GM10266 (cell line): ENCODE measurements at regions not wholly inside any gene's neighbourhood (a gene's known extent, or its start where the extent isn't known, plus 50 kb on each side); places are given as distances from the start of the nearest gene placed in this dataset.

Source experiments
- DNase-seq: peaks from one replicate; pipeline ENCODE4 v3.0.0; 2012; ENCODE audit errors: extremely low spot score
- CTCF ChIP-seq: IDR thresholded peaks from 2 replicates; pipeline ENCODE4 v1.5.1; 2012; ENCODE audit warnings: mild to moderate bottlenecking, low read depth; ENCODE audit not compliant: control insufficient read depth, insufficient read depth; ENCODE audit errors: missing control alignments

GRCh38 chr1:111032295-111032897 is 68.7 kb upstream of the LRIF1 start:
- peak; percentile 35 for DNase-seq
- peak; percentile 72 for TF ChIP-seq CTCF

GRCh38 chr1:111030590-111030989 is 66.9 kb upstream of the LRIF1 start:
- peak; percentile 58 for DNase-seq
- peak; percentile 92 for TF ChIP-seq CTCF

GRCh38 chr1:111025109-111025508 is 61.4 kb upstream of the LRIF1 start:
- TF ChIP-seq CTCF = no peak

GRCh38 chr1:111015222-111015621 is 51.5 kb upstream of the LRIF1 start:
- peak; percentile 14 for TF ChIP-seq CTCF
- no peak for DNase-seq

More at GRCh38 chr1:111025109-111025508, 61.4 kb upstream of the LRIF1 start:
- DNase-seq = no peak
